ENCODE measurements at regions not wholly inside any gene's neighbourhood (a gene's known extent, or its start where the extent isn't known, plus 50 kb on each side); places are given as distances from the start of the nearest gene placed in this dataset.
"Not testable (repeated sequence)": the region's sequence is repeated elsewhere in the genome, so short reads cannot be mapped to it uniquely, and the experiment has no call there.

DNA sequence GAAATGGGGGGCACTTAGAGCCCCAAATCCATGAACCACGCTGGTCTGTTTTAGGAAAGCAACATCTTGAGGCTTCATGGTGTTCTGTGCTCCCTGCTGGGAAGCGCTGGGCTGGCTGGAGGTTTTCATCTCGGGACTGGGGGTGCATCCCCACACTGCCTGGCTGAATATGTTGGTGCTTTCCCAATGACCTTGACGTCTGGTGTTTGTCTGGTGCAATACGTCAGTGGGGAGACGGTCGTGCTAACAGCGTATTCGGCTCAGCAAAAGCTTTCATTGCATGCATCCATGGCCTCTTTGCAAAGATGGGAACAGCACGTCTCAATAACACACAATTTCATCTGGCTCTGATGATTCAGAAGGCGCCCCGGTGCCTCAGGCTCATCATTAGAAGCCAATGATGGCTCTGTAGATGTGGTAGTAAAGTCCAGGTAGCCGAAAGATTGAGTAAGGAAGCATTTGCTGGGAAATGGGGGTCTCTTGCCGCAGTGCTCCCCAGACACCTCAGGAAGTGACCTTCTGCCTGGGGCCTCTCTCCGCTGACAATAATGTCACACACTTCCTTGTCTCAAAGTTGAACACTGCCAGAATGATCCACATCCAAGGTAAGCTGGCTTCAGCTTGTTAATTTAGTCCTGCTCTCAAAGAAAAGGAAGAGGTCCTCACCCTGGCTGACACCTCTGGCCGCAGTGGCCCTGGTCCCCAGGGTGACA is 97.7 kb downstream of the ING1 start:
- no peak for DNase-seq

DNA sequence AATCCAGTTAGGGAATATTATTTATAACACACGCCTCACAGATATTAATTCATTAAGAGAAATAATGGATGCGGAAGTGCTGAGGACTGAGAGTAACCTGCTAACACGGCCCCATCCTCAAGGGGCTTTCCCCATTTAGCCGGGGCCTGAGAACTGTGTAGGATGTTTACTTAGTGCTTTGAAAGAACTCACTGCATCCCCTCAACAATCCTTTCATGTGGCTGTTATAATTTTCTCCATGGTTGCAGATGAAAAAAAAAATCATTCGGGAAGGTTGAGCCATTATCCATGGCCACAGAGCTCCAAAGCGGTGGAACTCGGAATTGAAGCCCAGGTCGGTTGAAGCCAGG is 98.2 kb downstream of the ING1 start:
- DNase-seq, result no peak

DNA sequence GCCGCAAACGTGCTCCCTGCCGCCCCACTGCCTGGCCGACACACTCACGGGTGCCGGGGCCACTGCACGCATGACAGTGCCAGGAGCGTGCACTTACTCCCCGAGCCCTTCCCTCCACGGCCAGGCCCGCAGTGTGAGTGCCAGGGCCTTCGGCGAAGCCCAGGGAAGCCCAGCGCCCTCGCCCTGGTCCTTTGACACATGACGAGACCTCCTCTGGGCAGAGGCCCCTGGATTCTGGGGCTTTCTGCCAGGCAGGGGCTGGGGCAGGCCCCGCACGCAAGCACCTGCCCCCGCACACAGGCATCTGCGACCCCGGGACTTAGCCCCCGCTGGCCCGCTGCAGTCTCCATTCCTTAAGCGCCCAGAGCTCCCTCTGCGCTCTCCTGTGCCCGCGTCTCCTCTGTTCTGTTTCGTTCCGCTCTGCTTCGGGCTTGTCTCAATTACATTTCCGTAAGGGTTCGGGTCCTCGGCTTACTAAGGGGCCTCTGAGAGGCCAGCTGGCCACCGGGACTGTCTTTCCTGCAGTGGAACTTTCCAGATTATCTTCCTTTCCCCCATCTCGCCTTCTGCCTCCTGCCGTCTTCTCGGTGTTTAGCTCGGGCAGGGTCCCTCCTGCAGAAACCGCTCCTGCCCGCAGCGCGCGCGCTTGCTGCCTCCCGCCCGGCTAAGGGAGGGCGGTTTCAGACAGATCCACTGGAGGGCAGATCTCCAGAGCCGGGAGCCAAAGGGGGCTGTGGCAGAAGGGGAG is 98.8 kb downstream of the ING1 start:
- no peak for DNase-seq

DNA sequence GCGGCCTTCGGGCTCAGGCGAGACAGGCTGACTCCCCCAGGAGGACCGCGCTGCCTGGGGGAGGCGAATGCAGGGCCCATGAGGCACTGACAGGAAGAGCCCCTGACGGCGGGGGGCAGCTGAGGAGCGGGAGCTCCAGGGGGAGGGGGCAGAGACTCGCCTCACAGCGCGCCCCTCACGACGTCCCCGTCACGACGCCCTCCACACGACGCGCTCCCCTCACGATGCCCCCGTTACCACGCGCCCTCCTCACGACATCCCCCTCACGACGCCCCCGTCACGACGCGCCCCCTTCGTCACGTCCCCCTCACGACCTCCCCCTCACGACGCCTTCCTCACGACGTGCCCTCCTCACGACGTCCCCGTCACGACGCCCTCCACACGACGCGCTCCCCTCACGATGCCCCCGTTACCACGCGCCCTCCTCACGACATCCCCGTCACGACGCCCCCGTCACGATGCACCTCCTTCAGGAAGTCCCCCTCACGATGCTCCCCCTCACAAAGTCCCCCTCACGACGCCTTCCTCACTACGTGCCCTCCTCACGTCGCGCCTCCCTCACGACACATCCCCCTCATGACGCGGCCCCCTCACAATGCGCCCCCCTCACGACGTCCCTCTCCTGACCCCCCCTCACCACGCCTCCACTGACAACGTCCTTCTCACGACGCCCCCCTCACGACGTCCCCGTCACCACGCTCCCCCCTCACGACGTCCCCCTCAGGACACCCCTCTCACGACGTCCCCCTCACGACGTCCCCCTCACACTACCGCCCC is 99.6 kb downstream of the ING1 start:
- no peak for DNase-seq

DNA sequence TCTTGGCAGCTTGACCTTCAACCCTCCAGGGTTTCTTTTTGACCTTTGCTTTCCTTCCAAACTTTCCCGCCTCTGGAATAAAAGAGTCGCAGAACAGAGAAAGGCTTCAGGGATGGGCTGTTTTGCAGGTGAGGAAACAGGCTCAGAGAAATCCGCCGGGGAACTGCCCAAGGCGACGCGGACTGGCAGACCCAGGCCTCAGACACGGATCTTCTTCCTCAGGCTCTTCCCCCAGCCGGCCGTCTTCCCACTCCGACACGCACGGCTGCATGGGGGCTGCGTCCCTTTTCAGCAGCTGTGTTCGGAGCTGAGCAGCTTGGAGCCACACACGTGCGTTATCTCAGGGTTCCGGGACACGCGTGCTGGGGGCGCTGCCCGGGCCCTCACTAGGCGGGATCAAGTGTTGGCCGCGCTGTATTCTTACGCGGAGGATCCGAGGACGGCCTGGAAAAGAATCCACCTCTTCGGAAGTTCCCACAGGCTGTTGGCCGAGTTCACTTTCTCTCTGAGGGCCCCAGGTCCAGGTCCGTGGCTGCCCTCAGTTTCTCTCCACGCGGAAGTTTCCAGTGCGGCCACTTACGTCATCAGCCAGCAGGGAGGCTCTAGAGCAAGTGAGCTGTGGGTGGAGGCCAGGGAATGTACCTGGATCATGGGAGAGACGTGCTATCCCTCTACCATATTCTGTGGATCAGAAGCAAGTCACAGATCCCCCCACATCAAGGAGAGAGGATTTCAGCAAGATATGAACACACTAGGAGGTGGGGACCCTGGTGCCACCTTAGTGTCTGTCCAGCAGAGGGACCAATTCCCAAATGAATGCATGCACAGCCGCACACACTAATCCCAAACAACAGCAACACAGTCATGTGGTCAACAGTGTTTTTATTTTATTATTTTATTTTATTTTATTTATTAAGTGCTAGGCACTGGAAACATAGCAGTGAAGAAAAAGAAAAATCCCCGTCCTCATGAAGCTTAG is 100.4 kb downstream of the ING1 start:
- DNase-seq, result no peak

DNA sequence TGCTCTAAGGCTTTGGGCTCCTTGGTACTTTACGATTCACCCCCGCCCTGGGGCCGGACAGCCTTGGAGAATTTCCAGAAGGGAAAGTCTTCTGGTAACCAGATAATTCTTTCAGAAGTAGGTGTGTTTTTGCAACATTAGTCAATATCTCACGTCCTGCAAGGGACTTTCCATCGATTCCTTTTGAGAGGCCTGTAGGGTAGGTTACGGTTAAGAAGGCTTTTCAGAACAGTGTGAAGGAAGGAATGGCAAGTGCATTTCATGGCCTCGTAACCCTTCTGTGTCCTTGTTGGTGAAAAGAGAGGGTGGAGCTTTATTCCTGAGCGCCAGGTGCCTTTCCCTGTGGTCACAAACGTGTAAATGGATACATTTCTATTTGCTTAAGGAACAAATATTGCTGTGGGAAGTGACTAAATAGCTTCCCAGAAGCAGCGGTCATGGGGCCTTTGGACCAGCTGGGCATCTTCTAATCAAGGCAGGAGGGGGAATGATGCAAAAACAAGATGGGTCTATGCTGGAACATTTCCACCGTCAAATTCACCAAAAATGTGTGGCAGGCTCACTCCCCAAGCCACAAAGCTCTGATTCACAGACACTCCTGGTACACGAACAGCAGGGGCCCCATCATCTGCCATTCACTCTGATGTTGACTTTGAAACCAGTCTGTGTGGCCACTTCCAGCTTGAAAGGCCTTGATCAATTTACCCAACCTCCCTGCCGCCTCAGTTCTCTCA is 99.2 kb downstream of the ANKRD10 start:
- no peak for DNase-seq

DNA sequence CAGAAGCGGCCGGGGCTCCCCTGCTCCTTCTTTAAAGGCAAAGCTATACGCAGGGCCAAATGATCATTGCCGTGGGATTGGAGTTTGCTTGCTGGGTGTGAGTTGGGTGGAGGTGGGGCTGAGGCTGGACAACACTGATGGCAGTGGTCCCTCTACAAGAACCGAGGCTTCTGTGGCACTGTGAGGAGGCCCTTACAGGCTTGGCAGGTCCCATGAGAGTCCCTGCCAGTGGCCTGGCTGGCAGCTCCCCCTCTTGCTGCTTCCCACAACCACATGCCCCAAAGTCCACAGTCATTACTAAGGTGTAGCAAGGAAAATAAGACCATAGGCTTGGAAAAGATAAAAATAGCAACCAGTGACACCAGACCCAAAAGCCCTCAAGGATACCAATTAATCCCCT is 98.4 kb downstream of the ANKRD10 start:
- DNase-seq, result no peak

DNA sequence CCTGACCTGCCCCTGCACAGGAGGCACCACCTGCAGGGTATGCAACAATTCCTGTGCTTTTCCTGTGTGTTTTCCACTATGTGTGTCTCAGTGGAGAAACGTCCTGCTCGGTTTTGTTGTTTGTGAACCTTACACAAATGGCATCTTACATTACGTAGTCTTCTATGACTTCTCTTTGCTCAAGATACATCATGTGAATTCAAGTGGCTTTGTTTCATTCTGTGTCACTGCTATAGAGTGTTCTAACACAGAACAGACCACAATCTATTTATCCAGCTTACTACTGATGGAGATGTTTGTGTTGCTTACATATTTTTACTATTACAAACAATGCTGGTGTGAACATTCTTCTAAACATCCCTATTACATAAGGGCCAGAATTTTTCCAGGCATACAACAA is 97.7 kb downstream of the ANKRD10 start:
- no peak for DNase-seq

DNA sequence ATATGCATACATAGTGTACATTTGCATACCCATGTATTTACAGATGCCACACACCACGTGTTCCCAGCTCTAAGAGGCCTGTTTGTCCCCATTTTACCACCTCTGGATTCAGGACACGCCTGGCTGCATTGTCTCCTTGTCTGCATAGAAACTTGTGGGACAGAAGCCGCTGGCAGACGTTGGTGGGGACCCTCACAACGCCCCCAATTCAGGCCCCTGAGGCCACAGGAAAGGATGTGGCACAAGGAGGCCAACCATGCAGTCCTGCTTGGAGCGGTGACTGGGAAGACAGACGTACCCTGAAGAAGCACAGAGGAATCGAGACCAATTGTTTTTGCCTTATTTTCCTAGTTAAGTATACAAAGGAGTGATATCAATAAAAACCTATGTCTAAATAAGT is 96.1 kb downstream of the ANKRD10 start:
- DNase-seq, result no peak

DNA sequence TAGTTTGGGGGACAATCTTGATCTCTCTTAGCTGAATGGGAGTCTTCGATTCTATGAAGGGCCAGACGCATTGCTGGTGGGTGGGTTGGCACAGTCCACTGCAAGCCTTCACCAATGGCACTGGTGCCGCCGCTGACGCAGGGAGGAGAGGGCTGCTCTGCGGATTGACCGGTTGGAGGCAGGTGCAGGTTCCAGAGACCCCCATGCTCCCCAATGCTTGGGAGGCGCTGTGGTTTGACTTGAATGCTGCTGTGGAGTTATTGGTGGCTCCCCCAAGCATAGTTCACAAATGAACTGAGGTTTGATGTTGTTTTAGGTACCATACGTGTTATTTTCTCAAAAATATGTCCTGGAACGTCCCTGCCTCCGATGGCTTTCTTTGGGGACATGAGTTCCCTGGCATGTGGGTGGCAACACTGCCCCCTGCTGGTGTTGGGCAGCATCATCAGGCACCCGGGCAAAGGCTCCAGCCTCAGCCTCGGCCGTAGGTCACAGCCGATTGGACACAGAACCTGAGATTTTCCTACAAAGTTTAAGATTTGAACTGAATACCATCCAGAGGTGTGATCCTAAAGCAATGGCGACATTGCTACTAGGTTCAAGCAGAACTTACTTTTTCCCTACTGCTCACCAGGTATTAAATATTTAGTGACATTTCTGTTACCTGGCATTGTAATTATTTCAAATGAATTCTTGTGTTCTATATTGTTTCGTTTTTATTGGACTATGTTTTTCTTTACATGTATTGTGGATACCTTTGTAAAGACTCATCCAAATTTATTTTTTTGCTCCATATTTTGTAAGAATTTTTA is 95.5 kb downstream of the ANKRD10 start:
- peak; percentile 83 for DNase-seq

DNA sequence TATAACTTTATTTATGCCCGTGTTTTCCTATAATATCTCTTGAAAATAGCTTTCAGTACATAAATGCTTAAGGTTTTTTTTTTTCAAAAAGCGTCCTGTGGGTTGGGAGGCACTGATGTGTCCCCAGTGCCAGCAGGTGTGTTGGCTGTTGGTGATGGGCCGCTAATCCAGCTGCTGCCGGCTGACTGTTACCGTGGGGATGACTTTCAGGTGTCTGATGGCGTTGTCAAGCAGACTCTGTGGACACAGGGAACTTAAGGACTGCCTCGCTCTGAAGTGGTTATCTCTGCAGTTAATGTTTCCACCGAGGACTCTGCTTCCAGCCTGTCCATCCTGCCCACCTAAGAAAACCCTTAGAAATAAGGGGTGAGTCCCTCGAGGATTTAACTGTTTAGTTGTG is 94.5 kb downstream of the ANKRD10 start:
- no peak for DNase-seq

DNA sequence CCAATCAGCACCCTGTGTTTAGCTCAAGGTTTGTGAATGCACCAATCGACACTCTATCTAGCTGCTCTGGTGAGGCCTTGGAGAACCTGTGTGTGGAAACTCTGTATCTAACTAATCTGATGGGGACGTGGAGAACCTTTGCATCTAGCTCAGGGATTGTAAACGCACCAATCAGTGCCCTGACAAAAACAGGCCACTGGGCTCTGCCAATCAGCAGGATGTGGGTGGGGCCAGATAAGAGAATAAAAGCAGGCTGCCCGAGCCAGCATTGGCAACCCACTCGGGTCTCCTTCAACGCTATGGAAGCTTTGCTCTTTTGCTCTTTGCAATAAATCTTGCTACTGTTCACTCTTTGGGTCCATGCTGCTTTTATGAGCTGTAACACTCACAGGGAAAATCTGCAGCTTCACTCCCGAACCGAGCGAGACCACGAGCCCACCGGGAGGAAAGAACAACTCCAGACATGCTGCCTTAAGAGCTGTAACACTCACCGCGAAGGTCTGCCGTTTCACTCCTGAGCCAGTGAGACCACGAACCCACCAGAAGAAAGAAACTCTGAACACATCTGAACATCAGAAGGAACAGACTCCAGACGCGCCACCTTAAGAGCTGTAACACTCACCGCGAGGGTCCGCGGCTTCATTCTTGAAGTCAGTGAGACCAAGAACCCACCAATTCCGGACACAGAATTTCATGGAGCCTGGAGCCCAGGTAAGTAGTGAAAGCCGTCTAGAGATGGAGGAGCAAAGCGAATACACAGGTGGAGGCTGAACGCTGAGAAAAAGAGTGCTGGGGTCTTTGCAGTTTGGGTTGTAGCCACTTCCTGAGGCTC is 92.8 kb downstream of the ANKRD10 start:
- not testable (repeated sequence) for DNase-seq

DNA sequence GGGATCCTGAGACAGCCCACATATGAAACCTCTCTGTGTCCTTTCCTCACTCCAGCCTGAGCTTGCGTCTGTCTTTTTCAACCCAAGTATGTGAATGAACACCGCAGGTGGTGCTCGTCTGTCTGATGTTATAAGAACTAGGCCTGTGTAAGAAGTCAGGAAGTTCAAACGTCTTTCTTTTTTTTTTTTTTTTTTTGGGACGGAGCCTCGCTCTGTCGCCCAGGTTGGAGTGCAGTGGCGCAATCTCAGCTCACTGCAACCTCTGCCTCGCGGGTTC is 92.3 kb downstream of the ANKRD10 start:
- no peak for DNase-seq

DNA sequence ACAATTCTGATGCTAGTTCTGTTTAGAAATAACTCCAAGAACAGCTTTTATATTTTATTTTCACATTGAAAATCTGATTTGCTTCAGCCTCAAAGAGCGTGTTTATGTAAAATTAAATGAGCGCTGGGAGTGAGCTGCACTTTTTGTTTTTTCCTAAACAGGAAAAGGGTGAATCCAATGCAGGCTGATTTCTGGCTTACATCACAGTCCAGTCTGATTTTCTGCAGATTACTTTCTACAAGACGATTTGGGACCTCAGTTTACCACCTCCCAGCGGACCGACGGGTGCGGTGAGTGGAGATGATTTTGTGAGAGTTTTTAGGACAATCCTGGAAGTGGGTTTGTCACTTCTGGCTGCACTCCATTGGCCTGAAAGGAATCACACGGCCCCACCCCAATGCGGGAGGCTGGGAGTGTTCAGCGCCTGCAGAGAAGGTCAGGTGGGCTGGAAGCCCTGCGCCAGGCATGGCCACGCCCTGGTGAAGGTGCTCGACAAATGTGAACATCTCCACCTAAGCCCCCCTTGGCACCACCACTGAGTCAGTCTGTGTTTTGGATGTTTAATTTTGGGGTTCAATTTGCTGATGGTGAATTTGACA is 90.1 kb downstream of the ANKRD10 start:
- DNase-seq, result no peak

DNA sequence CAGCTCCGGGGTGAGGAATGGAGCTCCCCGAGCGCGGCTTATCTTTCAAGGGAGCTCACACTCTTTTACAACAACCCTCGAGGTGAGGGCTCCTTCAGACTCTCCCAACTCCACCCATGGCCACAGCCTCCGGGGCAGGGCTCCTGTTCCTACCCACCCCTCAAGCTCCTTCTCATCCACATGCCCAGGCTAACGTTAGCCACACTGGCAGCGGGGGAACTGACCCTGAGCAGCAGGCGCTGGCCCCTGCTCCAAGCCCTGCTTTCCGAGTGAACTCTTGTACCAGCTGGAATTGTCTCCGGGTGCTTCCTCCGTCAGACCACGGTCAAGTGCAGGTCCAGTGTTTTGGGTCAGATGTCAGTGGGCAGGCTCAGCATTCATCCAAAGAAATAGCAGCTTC is 89.4 kb downstream of the ANKRD10 start:
- DNase-seq, result no peak

DNA sequence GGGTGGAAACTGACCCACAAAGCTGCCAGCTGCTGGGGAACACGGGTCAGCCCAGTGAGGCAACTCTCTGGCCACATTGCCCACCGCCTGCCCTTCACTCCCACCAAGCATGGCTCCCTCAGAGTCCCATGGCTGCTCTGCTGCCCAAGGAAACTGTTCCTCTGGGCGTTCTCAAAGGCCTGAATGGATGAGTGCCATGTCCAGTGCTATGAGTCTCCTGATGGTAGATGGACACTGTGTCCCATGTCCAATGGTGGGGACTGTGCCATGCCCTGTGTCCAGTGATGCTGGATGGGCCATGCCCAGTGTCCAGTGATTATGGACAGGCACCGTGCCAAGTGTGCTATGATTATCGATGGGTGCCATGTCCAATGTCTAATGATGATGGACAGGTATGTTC is 88.8 kb downstream of the ANKRD10 start:
- no peak for DNase-seq

DNA sequence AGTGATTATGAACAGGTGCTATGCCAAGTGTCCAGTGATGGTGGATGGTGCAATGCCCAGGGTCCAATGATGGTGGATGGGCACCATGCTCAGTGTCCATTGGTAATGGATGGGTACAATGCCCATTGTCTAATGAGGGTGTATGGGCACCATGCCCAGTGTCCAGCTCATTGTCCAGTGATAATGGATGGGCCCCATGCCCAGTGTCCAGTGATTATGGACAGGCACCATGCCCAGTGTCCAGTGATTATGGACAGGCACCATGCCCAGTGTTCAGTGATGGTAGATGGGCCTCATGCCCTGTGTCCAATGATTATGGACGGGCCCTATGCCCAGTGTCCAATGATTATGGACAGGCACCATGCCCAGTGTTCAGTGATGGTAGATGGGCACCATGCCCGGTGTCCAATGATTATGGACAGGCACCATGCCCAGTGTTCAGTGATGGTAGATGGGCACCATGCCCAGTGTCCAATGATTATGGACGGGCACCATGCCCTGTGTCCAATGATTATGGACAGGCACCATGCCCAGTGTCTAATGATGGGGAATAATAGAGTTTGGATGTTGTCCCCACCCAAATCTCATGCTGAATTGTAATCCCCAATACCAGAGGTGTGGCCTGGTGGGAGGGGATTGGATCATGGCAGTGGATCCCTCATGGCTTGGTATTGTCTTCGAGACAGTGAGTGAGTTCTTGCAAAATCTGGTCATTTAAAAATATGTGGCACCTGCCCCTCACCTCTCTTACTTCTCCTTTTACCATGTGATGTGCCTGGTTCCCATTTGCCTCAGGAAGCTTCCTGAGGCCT is 87.8 kb downstream of the ANKRD10 start:
- DNase-seq, result no peak

Measured in activated CD4-positive, alpha-beta T cell treated with anti-CD3 and anti-CD28 coated beads for 48 hours (primary cell).